Upper lobe of left lung (tissue), 6 donors: ENCODE measurements at regions not wholly inside any gene's neighbourhood (a gene's known extent, or its start where the extent isn't known, plus 50 kb on each side); places are given as distances from the start of the nearest gene placed in this dataset.

Source experiments
- ATAC-seq, 2 donors: fragments of 200-7000 bp; cut with Tn5 transposase; one replicate each; pipeline ENCODE4 v1.9.1; 2022; ENCODE audit warnings: mild to moderate bottlenecking in 2 of 2, moderate library complexity in 2 of 2; ENCODE audit not compliant: low FRiP score in 2 of 2
- DNase-seq, 2 donors: peaks; one replicate each; pipeline ENCODE4 v3.0.0-alpha.2; 2019 to 2020
- H3K27ac ChIP-seq, 4 donors: fragments of 200-600 bp; sonication (generic); one replicate each; pipeline ENCODE4 v1.5.1; 2016 to 2019
- H3K27me3 ChIP-seq, 4 donors: fragments of 200-600 bp; sonication (generic); one replicate each; pipeline ENCODE4 v1.5.1; 2017 to 2019
- H3K36me3 ChIP-seq, 4 donors: fragments of 200-600 bp; sonication (generic); one replicate each; pipeline ENCODE4 v1.5.1; 2016 to 2019
- H3K4me1 ChIP-seq, 4 donors: fragments of 200-600 bp; sonication (generic); one replicate each; pipeline ENCODE4 v1.5.1; 2018 to 2019
- H3K4me3 ChIP-seq, 4 donors: fragments of 200-600 bp; sonication (generic); one replicate each; pipeline ENCODE4 v1.5.1; 2017 to 2019; ENCODE audit warnings: mild to moderate bottlenecking in 2 of 4, moderate library complexity in 1 of 4
- H3K9me3 ChIP-seq, 4 donors: fragments of 200-600 bp; sonication (generic); one replicate each; pipeline ENCODE4 v1.5.1; 2018 to 2019
- EP300 ChIP-seq, 4 donors: sonication (generic); formaldehyde crosslinking; IDR thresholded peaks; one replicate each; pipeline ENCODE4 v1.5.1; 2017; ENCODE audit warnings: antibody characterized with exemption in 4 of 4, control low read depth in 2 of 4
- POLR2A ChIP-seq, 4 donors: fragments of 450-650 bp; IDR thresholded peaks; one replicate each; pipeline ENCODE4 v1.5.1; 2016 to 2017; ENCODE audit warnings: antibody characterized with exemption in 4 of 4, mild to moderate bottlenecking in 2 of 4
- POLR2AphosphoS5 ChIP-seq, 2 donors: sonication (generic); formaldehyde crosslinking; IDR thresholded peaks; one replicate each; pipeline ENCODE4 v1.5.1; 2017; ENCODE audit warnings: antibody characterized with exemption in 2 of 2
- WGBS, 2 donors: methylation state at CpG; one replicate each; pipeline ENCODE4 v1.1.5; 2017 to 2018; 5-methylcytosine and 5-hydroxymethylcytosine counted together
- TF ChIP-seq, protein P1 (sequence below), 6 experiments: fragments of 450-650 bp in 4 of 6; fragments of 200-600 bp in 2 of 6; sonication (generic) in 2 of 6; IDR thresholded peaks; one replicate each; pipeline ENCODE4 v1.5.1; 2016 to 2019; ENCODE audit warnings: antibody characterized with exemption in 6 of 6
- donor health status: DM: no; HTN: no; CAD: no; lungs with moderate emphysema.
- donor health status: DM: no; HTN: yes; CAD: no; lungs with severe emphysema.

DNA sequence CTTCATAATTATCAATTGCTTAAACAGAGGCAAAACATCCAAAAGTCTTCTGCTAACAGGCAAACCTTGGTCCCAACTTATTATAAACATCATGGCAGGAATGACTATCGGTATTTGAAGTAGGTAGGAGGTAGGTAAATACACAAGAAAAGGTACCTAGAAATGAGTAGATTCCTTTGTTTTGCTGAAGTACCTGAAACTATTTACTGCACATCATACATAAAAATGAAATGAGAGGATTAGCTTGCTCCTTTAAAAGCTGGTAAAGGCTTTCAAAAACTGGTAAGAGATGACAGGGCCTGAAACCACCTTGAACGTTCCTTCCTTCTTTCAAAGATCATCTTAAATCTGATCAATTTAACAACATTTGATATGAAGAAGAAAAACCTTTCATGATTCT, 55.2 kb upstream of the MAPRE2 start:
- 89 to 90% methylated on average over 2 of the region's 2 CpGs for WGBS, 2 donors
- no peak for TF ChIP-seq EP300 (IDR thresholded peaks at IDR 0.05)
- TF ChIP-seq, protein P1, sequence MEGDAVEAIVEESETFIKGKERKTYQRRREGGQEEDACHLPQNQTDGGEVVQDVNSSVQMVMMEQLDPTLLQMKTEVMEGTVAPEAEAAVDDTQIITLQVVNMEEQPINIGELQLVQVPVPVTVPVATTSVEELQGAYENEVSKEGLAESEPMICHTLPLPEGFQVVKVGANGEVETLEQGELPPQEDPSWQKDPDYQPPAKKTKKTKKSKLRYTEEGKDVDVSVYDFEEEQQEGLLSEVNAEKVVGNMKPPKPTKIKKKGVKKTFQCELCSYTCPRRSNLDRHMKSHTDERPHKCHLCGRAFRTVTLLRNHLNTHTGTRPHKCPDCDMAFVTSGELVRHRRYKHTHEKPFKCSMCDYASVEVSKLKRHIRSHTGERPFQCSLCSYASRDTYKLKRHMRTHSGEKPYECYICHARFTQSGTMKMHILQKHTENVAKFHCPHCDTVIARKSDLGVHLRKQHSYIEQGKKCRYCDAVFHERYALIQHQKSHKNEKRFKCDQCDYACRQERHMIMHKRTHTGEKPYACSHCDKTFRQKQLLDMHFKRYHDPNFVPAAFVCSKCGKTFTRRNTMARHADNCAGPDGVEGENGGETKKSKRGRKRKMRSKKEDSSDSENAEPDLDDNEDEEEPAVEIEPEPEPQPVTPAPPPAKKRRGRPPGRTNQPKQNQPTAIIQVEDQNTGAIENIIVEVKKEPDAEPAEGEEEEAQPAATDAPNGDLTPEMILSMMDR (IDR thresholded peaks at IDR 0.05), result no peak
- TF ChIP-seq POLR2AphosphoS5 (IDR thresholded peaks at IDR 0.05), result no peak
- no peak for TF ChIP-seq POLR2A (IDR thresholded peaks at IDR 0.05)
- Histone ChIP-seq H3K36me3 (no peaks in the 10 kb centered on the region), H3K4me3 (no peak overlapping the region), H3K9me3 (no peaks in the 10 kb centered on the region), H3K27ac (no peak overlapping the region), H3K4me1 (no peaks in the 10 kb centered on the region), H3K27me3 (no peaks in the 10 kb centered on the region)
- ATAC-seq, result no peak
- DNase-seq, result no peak

DNA sequence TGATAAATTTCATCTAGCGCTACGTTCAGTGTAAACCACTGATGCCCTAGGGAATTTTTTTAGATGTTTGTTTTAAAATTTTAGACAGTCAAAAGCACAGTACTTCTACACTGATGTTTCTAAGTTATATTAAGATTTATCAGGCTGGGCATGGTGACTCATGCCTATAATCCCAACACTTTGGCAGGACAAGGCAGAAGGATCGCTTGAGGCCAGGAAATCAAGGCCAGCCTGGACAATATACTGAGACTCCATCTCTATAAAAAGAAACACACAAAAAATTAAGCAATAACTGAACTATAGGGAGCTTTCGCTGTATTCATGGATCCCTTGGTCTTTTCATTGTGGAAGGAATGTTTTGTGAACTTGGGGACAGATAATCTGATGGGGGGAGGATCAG, 50.6 kb upstream of the MAPRE2 start:
- TF ChIP-seq EP300 (IDR thresholded peaks at IDR 0.05), result no peak
- no peak for DNase-seq
- Histone ChIP-seq H3K27ac (no peak overlapping the region), H3K36me3 (no peaks in the 10 kb centered on the region), H3K27me3 (no peaks in the 10 kb centered on the region), H3K4me3 (no peak overlapping the region), H3K4me1 (no peaks in the 10 kb centered on the region), H3K9me3 (no peaks in the 10 kb centered on the region)
- WGBS, 2 donors, result 88 to 89% methylated on average over 4 of the region's 4 CpGs
- peak in 1 of 2 donors; percentile 42 for ATAC-seq

DNA sequence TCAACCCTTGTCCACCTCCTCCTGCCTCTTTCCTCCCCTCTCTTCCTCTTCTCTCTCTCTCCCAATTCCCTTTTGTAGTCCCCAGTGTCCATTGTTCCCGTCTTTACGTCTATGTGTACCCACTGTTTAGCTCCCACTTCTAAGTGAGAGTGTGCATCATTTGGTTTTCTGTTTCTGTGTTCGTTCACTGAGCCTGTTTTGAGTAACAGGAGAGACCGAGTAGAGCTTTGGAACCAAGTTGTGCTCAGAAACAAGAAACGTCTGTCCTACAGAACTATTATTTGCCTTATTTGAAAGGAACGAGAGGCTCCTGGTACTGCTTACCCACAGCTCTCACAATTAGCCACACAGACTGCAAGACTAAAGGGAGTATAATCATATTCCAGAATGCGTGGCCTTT, 50.1 kb upstream of the MAPRE2 start:
- H3K4me3 ChIP-seq, result no peak overlapping the region
- no peaks in the 10 kb centered on the region for H3K36me3 ChIP-seq
- H3K27ac ChIP-seq, result no peak overlapping the region
- no peaks in the 10 kb centered on the region for H3K4me1 ChIP-seq
- TF ChIP-seq POLR2AphosphoS5 (IDR thresholded peaks at IDR 0.05), result no peak
- TF ChIP-seq, protein P1 (IDR thresholded peaks at IDR 0.05), result no peak
- 86 to 92% methylated on average over 7 of the region's 7 CpGs for WGBS, 2 donors
- no peaks in the 10 kb centered on the region for H3K9me3 ChIP-seq
- DNase-seq, result no peak
- ATAC-seq, result no peak
- H3K27me3 ChIP-seq, result no peaks in the 10 kb centered on the region
